ENCODE measurements at regions not wholly inside any gene's neighbourhood (a gene's known extent, or its start where the extent isn't known, plus 50 kb on each side); places are given as distances from the start of the nearest gene placed in this dataset.

GRCh38 chr17:77906377-77906871 lies 52.1 kb upstream of the TNRC6C start:
- DNase-seq = no peak

- DNase-seq = no peak
Measured at GRCh38 chr17:77907497-77908461, 50.7 kb upstream of the TNRC6C start.

GRCh38 chr17:77908501-77908900 lies 50.0 kb upstream of the TNRC6C start:
- DNase-seq = no peak

Measured in NCI-H748 treated with DMSO at 0.1 percent for 48 hours (cell line).